Mesendoderm (in vitro differentiated cells): ENCODE measurements at regions not wholly inside any gene's neighbourhood (a gene's known extent, or its start where the extent isn't known, plus 50 kb on each side); places are given as distances from the start of the nearest gene placed in this dataset.

Experiments
- DNase-seq: peaks from one replicate; pipeline ENCODE4 v3.0.0; 2013
- H2AK5ac ChIP-seq: 2 replicates; pipeline ENCODE4 v1.6.1; 2013; ENCODE audit warnings: low read length, inconsistent platforms
- H2BK120ac ChIP-seq: 2 replicates; pipeline ENCODE4 v1.6.1; 2013; ENCODE audit warnings: low read depth, mild to moderate bottlenecking, low read length, moderate library complexity, mixed read lengths
- H2BK15ac ChIP-seq: replicated peaks from 2 replicates; pipeline ENCODE4 v1.6.1; 2013; ENCODE audit warnings: low read depth, mild to moderate bottlenecking, moderate library complexity
- H2BK5ac ChIP-seq: 2 replicates; pipeline ENCODE4 v1.6.1; 2013; ENCODE audit warnings: low read length, inconsistent platforms
- H3K18ac ChIP-seq: 2 replicates; pipeline ENCODE4 v1.6.1; 2013; ENCODE audit warnings: mild to moderate bottlenecking, low read length, mixed read lengths
- H3K23ac ChIP-seq: one replicate; pipeline ENCODE4 v1.6.1; 2013; ENCODE audit warnings: low read length
- H3K27ac ChIP-seq: 2 replicates; pipeline ENCODE4 v1.5.1; 2013; ENCODE audit warnings: low read depth, mild to moderate bottlenecking, inconsistent platforms, low read length, moderate library complexity
- H3K27me3 ChIP-seq: 2 replicates; pipeline ENCODE4 v1.6.1; 2013; ENCODE audit warnings: low read length, control low read depth, mild to moderate bottlenecking, inconsistent platforms; ENCODE audit not compliant: insufficient read depth, poor library complexity
- H3K36me3 ChIP-seq: 2 replicates; pipeline ENCODE4 v1.6.1; 2013; ENCODE audit warnings: low read length, inconsistent platforms; ENCODE audit not compliant: control insufficient read depth, insufficient read depth
- H3K4ac ChIP-seq: one replicate; pipeline ENCODE4 v1.6.1; 2013; ENCODE audit warnings: low read depth, mild to moderate bottlenecking, low read length, moderate library complexity
- H3K4me1 ChIP-seq: 2 replicates; pipeline ENCODE4 v1.6.1; 2013; ENCODE audit warnings: low read depth, low read length, inconsistent platforms; ENCODE audit not compliant: control insufficient read depth
- H3K4me2 ChIP-seq: 2 replicates; pipeline ENCODE4 v1.6.1; 2013; ENCODE audit warnings: low read length
- H3K4me3 ChIP-seq: 2 replicates; pipeline ENCODE4 v1.5.1; 2013; ENCODE audit warnings: mild to moderate bottlenecking, low read length
- H3K56ac ChIP-seq: one replicate; pipeline ENCODE4 v1.6.1; 2013; ENCODE audit warnings: low read length
- H3K79me1 ChIP-seq: 2 replicates; pipeline ENCODE4 v1.6.1; 2013; ENCODE audit warnings: low read length, inconsistent platforms
- H3K79me2 ChIP-seq: 2 replicates; pipeline ENCODE4 v1.6.1; 2013; ENCODE audit warnings: mild to moderate bottlenecking, low read length; ENCODE audit not compliant: control insufficient read depth, insufficient read depth
- H3K9ac ChIP-seq: 2 replicates; pipeline ENCODE4 v1.6.1; 2013; ENCODE audit warnings: low read length, inconsistent platforms
- H4K5ac ChIP-seq: one replicate; pipeline ENCODE4 v1.6.1; 2013; ENCODE audit warnings: low read length
- H4K8ac ChIP-seq: one replicate; pipeline ENCODE4 v1.6.1; 2013; ENCODE audit warnings: low read depth, mild to moderate bottlenecking, control low read depth, low read length, moderate library complexity
- WGBS: extraction: QIAGEN DNeasy Blood & Tissue Kit; methylation state at CpG from one replicate; pipeline ENCODE4 v1.1.7; 2013; ENCODE audit warnings: low lambda C conversion rate, missing lambda C conversion rate; ENCODE audit not compliant: insufficient coverage; ENCODE audit errors: extremely low coverage; 5-methylcytosine and 5-hydroxymethylcytosine counted together

GRCh38 chr3:59401924-59402323, 352.1 kb upstream of the CFAP20DC start:
- Histone ChIP-seq H3K4me3 (no peak overlapping the region), H4K8ac (no peak overlapping the region), H2BK15ac (no peak overlapping the region), H3K4me2 (no peak overlapping the region), H3K79me2 (no peaks in the 10 kb centered on the region), H3K56ac (no peak overlapping the region), H3K23ac (no peak overlapping the region), H3K27me3 (no peaks in the 10 kb centered on the region), H2AK5ac (no peak overlapping the region), H2BK5ac (no peak overlapping the region), H3K4ac (no peak overlapping the region), H4K5ac (no peak overlapping the region), H3K79me1 (no peaks in the 10 kb centered on the region), H3K9ac (no peak overlapping the region), H3K18ac (no peak overlapping the region), H2BK120ac (no peak overlapping the region), H3K27ac (no peak overlapping the region), H3K36me3 (no peaks in the 10 kb centered on the region), H3K4me1 (no peaks in the 10 kb centered on the region)
- no peak for DNase-seq
- no CpG with 5 or more reads among the region's 2 CpGs for WGBS

DNA sequence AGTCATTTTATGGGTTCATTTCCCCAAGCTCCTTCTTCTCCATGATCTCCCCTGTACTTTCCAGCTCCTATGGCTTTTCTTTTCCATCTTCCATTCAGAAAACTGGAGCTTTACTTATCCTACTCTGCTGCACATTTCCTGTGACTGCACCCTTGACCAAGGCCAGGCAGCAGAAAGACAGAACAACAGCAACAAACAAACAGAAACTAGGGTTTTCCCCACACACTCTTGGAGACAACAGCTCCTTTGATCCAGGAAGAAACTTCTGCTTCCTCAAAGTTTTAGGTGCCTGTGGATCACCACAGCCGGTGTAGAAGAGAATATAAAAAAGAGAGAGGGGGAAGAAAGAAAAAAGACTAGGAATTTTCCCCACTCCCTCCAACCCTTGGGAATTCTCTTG, 342.3 kb upstream of the CFAP20DC start:
- no peaks in the 10 kb centered on the region for H3K27me3 ChIP-seq
- H4K5ac ChIP-seq = no peak overlapping the region
- H3K4me3 ChIP-seq = no peak overlapping the region
- no peaks in the 10 kb centered on the region for H3K4me1 ChIP-seq
- no peak overlapping the region for H3K27ac ChIP-seq
- no peaks in the 10 kb centered on the region for H3K79me2 ChIP-seq
- H3K9ac ChIP-seq = no peak overlapping the region
- H3K4ac ChIP-seq = no peak overlapping the region
- no peak overlapping the region for H3K4me2 ChIP-seq
- H3K79me1 ChIP-seq = no peaks in the 10 kb centered on the region
- no peak overlapping the region for H2AK5ac ChIP-seq
- no peak overlapping the region for H3K18ac ChIP-seq
- H3K23ac ChIP-seq = no peak overlapping the region
- no peak overlapping the region for H4K8ac ChIP-seq
- no peak overlapping the region for H2BK15ac ChIP-seq
- no peak for DNase-seq
- H3K56ac ChIP-seq = no peak overlapping the region
- H3K36me3 ChIP-seq = no peaks in the 10 kb centered on the region
- no CpG with 5 or more reads among the region's 1 CpG for whole genome bisulfite sequencing
- H2BK5ac ChIP-seq = no peak overlapping the region
- H2BK120ac ChIP-seq = no peak overlapping the region

DNA sequence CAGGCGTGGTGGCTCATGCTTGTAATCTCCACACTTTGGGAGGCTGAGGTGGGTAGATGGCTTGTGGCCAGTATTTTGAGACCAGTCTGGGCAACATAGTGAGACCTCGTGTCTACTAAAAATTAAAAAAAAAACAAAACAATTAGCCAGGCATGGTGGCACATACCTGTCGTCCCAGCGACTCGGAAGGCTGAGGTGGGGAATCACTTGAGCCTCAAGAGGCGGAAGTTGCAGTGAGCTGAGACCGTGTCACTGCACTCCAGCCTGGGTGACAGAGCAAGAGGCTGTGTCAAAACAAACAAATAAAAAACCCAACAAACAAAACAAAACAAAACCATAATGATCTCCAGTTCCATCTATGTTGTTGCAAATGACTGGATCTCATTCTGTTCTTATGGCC, 341.3 kb upstream of the CFAP20DC start:
- H4K5ac ChIP-seq = no peak overlapping the region
- H3K4me2 ChIP-seq = no peak overlapping the region
- H3K4ac ChIP-seq = no peak overlapping the region
- no peak overlapping the region for H3K4me3 ChIP-seq
- no peak for DNase-seq
- H3K36me3 ChIP-seq = no peaks in the 10 kb centered on the region
- no CpG with 5 or more reads among the region's 7 CpGs for WGBS
- H3K4me1 ChIP-seq = no peaks in the 10 kb centered on the region
- no peaks in the 10 kb centered on the region for H3K79me2 ChIP-seq
- no peak overlapping the region for H4K8ac ChIP-seq
- H3K18ac ChIP-seq = no peak overlapping the region
- H2AK5ac ChIP-seq = no peak overlapping the region
- no peaks in the 10 kb centered on the region for H3K79me1 ChIP-seq
- H2BK5ac ChIP-seq = no peak overlapping the region
- H3K27ac ChIP-seq = no peak overlapping the region
- H2BK120ac ChIP-seq = no peak overlapping the region
- H2BK15ac ChIP-seq = no peak overlapping the region
- no peak overlapping the region for H3K56ac ChIP-seq
- H3K23ac ChIP-seq = no peak overlapping the region
- H3K9ac ChIP-seq = no peak overlapping the region
- H3K27me3 ChIP-seq = no peaks in the 10 kb centered on the region

DNA sequence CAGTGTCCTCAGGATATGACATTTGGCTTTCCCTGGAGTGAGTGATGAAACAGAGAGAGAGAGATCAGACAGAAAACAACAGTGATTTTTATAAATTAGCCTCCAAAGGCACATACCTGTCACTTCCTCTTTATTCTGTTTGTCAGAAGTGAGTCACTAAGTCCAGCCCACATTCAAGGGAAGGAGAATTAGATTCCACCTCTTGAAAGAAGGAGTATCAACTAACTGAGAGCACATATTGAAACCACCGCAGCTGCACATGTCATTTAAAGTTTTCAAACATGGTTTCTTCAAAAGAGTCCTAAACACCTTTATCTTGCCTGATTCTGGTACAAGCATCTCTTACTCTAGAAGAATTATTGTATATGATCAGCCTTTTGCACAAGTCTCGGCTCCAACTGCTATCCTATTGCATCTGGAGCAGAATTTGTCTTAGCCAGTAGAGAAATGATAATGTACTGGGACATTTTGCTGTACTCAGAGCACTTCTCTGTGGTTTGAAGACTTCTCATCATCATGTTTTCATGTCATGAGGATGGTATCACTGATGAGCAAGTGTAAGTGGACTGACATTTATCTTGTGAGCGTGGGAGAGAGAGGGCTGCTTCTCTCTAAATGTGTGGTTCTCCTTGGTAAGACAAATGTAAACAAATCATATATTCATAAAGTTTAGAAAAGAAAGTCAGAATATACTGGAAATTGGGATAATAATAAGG, 338.9 kb upstream of the CFAP20DC start:
- Histone ChIP-seq H2BK15ac (no peak overlapping the region), H3K9ac (no peak overlapping the region), H2BK120ac (no peak overlapping the region), H3K4ac (no peak overlapping the region), H3K4me1 (no peaks in the 10 kb centered on the region), H4K5ac (no peak overlapping the region), H3K18ac (no peak overlapping the region), H3K4me2 (no peak overlapping the region), H2BK5ac (no peak overlapping the region), H3K79me1 (no peaks in the 10 kb centered on the region), H3K79me2 (no peaks in the 10 kb centered on the region), H3K27me3 (no peaks in the 10 kb centered on the region), H3K36me3 (no peaks in the 10 kb centered on the region), H2AK5ac (no peak overlapping the region), H3K4me3 (no peak overlapping the region), H4K8ac (no peak overlapping the region), H3K56ac (no peak overlapping the region), H3K27ac (no peak overlapping the region), H3K23ac (no peak overlapping the region)
- no peak for DNase-seq
- no CpG with 5 or more reads among the region's 3 CpGs for WGBS

DNA sequence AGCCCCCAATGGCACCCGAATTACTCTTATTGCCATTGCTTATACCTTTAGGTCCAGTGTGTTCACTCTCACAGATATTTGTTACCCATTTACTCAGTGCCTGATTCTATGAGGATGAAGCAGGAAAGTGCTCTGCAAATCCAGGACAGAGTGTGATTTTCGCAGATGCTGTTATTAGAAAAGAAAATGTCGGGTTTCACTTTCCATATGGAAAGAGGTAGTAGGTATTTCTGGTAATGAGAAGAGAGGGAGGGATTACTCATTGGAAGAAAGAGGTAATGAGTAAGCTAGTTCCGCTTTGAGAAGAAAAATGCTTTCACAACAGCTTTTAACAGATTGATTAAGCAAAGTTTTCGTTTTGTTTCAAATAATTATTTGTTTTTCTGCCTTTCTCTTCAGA, 336.3 kb upstream of the CFAP20DC start:
- no peak overlapping the region for H2BK15ac ChIP-seq
- no peaks in the 10 kb centered on the region for H3K79me2 ChIP-seq
- no CpG with 5 or more reads among the region's 5 CpGs for WGBS
- no peak overlapping the region for H3K56ac ChIP-seq
- no peak overlapping the region for H3K27ac ChIP-seq
- no peak for DNase-seq
- no peak overlapping the region for H4K8ac ChIP-seq
- no peak overlapping the region for H3K18ac ChIP-seq
- H4K5ac ChIP-seq = no peak overlapping the region
- H3K4me3 ChIP-seq = no peak overlapping the region
- H3K27me3 ChIP-seq = no peaks in the 10 kb centered on the region
- H3K23ac ChIP-seq = no peak overlapping the region
- no peak overlapping the region for H2BK5ac ChIP-seq
- H3K9ac ChIP-seq = no peak overlapping the region
- no peak overlapping the region for H3K4me2 ChIP-seq
- no peak overlapping the region for H2AK5ac ChIP-seq
- no peaks in the 10 kb centered on the region for H3K36me3 ChIP-seq
- no peaks in the 10 kb centered on the region for H3K4me1 ChIP-seq
- no peak overlapping the region for H2BK120ac ChIP-seq
- H3K79me1 ChIP-seq = no peaks in the 10 kb centered on the region
- H3K4ac ChIP-seq = no peak overlapping the region

- H3K4me3 ChIP-seq = no peak overlapping the region
- H4K5ac ChIP-seq = no peak overlapping the region
- H2BK15ac ChIP-seq = no peak overlapping the region
- no peak overlapping the region for H3K9ac ChIP-seq
- no peak overlapping the region for H4K8ac ChIP-seq
- no peaks in the 10 kb centered on the region for H3K36me3 ChIP-seq
- no CpG with 5 or more reads among the region's 7 CpGs for WGBS
- no peaks in the 10 kb centered on the region for H3K4me1 ChIP-seq
- H3K79me2 ChIP-seq = no peaks in the 10 kb centered on the region
- no peak overlapping the region for H3K27ac ChIP-seq
- no peaks in the 10 kb centered on the region for H3K79me1 ChIP-seq
- no peak overlapping the region for H2BK120ac ChIP-seq
- H3K4ac ChIP-seq = no peak overlapping the region
- H3K4me2 ChIP-seq = no peak overlapping the region
- H3K27me3 ChIP-seq = no peaks in the 10 kb centered on the region
- H3K23ac ChIP-seq = no peak overlapping the region
- H3K18ac ChIP-seq = no peak overlapping the region
- no peak overlapping the region for H2AK5ac ChIP-seq
- no peak for DNase-seq
- no peak overlapping the region for H2BK5ac ChIP-seq
- no peak overlapping the region for H3K56ac ChIP-seq
Measured at GRCh38 chr3:59385547-59385946, 335.7 kb upstream of the CFAP20DC start.
